Sigmoid colon (tissue), 4 donors: ENCODE measurements at regions not wholly inside any gene's neighbourhood (a gene's known extent, or its start where the extent isn't known, plus 50 kb on each side); places are given as distances from the start of the nearest gene placed in this dataset.

Experiments used
- CTCF ChIP-seq, 4 experiments: fragments of 450-650 bp in 3 of 4; fragments of 200-600 bp in 1 of 4; IDR thresholded peaks; one replicate each; pipeline ENCODE4 v1.5.1; 2016 to 2019; ENCODE audit warnings: antibody characterized with exemption in 4 of 4, mild to moderate bottlenecking in 3 of 4, moderate library complexity in 2 of 4
- EP300 ChIP-seq, 4 donors: sonication (generic); formaldehyde crosslinking; IDR thresholded peaks; one replicate each; pipeline ENCODE4 v1.6.1; 2017; ENCODE audit warnings: antibody characterized with exemption in 4 of 4
- POLR2A ChIP-seq, 2 donors: fragments of 450-650 bp; IDR thresholded peaks; one replicate each; pipeline ENCODE4 v1.6.1; 2016; ENCODE audit warnings: antibody characterized with exemption in 2 of 2, mild to moderate bottlenecking in 2 of 2, moderate library complexity in 2 of 2
- POLR2AphosphoS5 ChIP-seq, 4 donors: sonication (generic); formaldehyde crosslinking; IDR thresholded peaks; one replicate each; pipeline ENCODE4 v1.6.1; 2017; ENCODE audit warnings: antibody characterized with exemption in 4 of 4

- no peak for TF ChIP-seq CTCF (IDR thresholded peaks at IDR 0.05)
- TF ChIP-seq POLR2A (IDR thresholded peaks at IDR 0.05), result no peak
- TF ChIP-seq EP300 (IDR thresholded peaks at IDR 0.05), result no peak
- TF ChIP-seq POLR2AphosphoS5 (IDR thresholded peaks at IDR 0.05), result no peak
These were observed 477.6 kb downstream of the XYLT1 start for GRCh38 chr16:16992975-16993765.
